ENCODE measurements at regions not wholly inside any gene's neighbourhood (a gene's known extent, or its start where the extent isn't known, plus 50 kb on each side); places are given as distances from the start of the nearest gene placed in this dataset.

- H3K27ac ChIP-seq (ENCODE audit: low read depth), result no peak overlapping the region
- H3K4me3 ChIP-seq (ENCODE audit: low read depth, low read length), result no peak overlapping the region
- no peaks in the 10 kb centered on the region for H3K36me3 ChIP-seq (ENCODE audit: insufficient read depth)
- H3K4me1 ChIP-seq (ENCODE audit: insufficient read depth), result peaks cover 2% of the 10 kb centered on the region
- 97% methylated on average over 4 of the region's 4 CpGs for WGBS
- no peak for DNase-seq (ENCODE audit: extremely low spot score)
Measured at GRCh38 chr1:201761871-201762270, 67.1 kb upstream of the IPO9 start.

GRCh38 chr1:201762381-201762780 lies 66.6 kb upstream of the IPO9 start:
- H3K4me3 ChIP-seq (ENCODE audit: low read depth, low read length), result no peak overlapping the region
- DNase-seq (ENCODE audit: extremely low spot score), result no peak
- H3K27ac ChIP-seq (ENCODE audit: low read depth), result no peak overlapping the region
- 71% methylated on average over 2 of the region's 2 CpGs for WGBS
- no peaks in the 10 kb centered on the region for H3K36me3 ChIP-seq (ENCODE audit: insufficient read depth)
- H3K4me1 ChIP-seq (ENCODE audit: insufficient read depth), result no peaks in the 10 kb centered on the region

- Histone ChIP-seq H3K27ac (ENCODE audit: low read depth) (no peak overlapping the region), H3K4me1 (ENCODE audit: insufficient read depth) (no peaks in the 10 kb centered on the region), H3K36me3 (ENCODE audit: insufficient read depth) (no peaks in the 10 kb centered on the region), H3K4me3 (ENCODE audit: low read depth, low read length) (no peak overlapping the region)
- WGBS, result 65% methylated on average over 7 of the region's 7 CpGs
- no peak for DNase-seq (ENCODE audit: extremely low spot score)
Measured at GRCh38 chr1:201763455-201764140, 65.4 kb upstream of the IPO9 start.

- Histone ChIP-seq H3K27ac (ENCODE audit: low read depth) (no peak overlapping the region), H3K4me1 (ENCODE audit: insufficient read depth) (no peaks in the 10 kb centered on the region), H3K4me3 (ENCODE audit: low read depth, low read length) (no peak overlapping the region), H3K36me3 (ENCODE audit: insufficient read depth) (no peaks in the 10 kb centered on the region)
- DNase-seq (ENCODE audit: extremely low spot score), result no peak
- WGBS, result 91% methylated on average over 4 of the region's 4 CpGs
Measured at GRCh38 chr1:201764166-201764565, 64.8 kb upstream of the IPO9 start.

GRCh38 chr1:201764579-201764978 lies 64.4 kb upstream of the IPO9 start:
- WGBS, result 98% methylated on average over 2 of the region's 2 CpGs
- no peak overlapping the region for H3K4me3 ChIP-seq (ENCODE audit: low read depth, low read length)
- no peaks in the 10 kb centered on the region for H3K36me3 ChIP-seq (ENCODE audit: insufficient read depth)
- no peak overlapping the region for H3K27ac ChIP-seq (ENCODE audit: low read depth)
- no peaks in the 10 kb centered on the region for H3K4me1 ChIP-seq (ENCODE audit: insufficient read depth)
- DNase-seq (ENCODE audit: extremely low spot score), result no peak

GRCh38 chr1:201766131-201766866 lies 62.7 kb upstream of the IPO9 start:
- DNase-seq (ENCODE audit: extremely low spot score), result no peak
- Histone ChIP-seq H3K27ac (ENCODE audit: low read depth) (no peak overlapping the region), H3K36me3 (ENCODE audit: insufficient read depth) (no peaks in the 10 kb centered on the region), H3K4me3 (ENCODE audit: low read depth, low read length) (no peak overlapping the region), H3K4me1 (ENCODE audit: insufficient read depth) (no peaks in the 10 kb centered on the region)
- 66% methylated on average over 7 of the region's 7 CpGs for WGBS

GRCh38 chr1:201767339-201767738 lies 61.6 kb upstream of the IPO9 start:
- no peak for DNase-seq (ENCODE audit: extremely low spot score)
- 97% methylated on average over 6 of the region's 6 CpGs for WGBS
- Histone ChIP-seq H3K4me1 (ENCODE audit: insufficient read depth) (no peaks in the 10 kb centered on the region), H3K4me3 (ENCODE audit: low read depth, low read length) (no peak overlapping the region), H3K36me3 (ENCODE audit: insufficient read depth) (no peaks in the 10 kb centered on the region), H3K27ac (ENCODE audit: low read depth) (no peak overlapping the region)

GRCh38 chr1:201769072-201769471 lies 59.9 kb upstream of the IPO9 start:
- DNase-seq (ENCODE audit: extremely low spot score), result no peak
- 92% methylated on average over 2 of the region's 2 CpGs for WGBS
- Histone ChIP-seq H3K4me3 (ENCODE audit: low read depth, low read length) (no peak overlapping the region), H3K36me3 (ENCODE audit: insufficient read depth) (no peaks in the 10 kb centered on the region), H3K27ac (ENCODE audit: low read depth) (no peak overlapping the region), H3K4me1 (ENCODE audit: insufficient read depth) (no peaks in the 10 kb centered on the region)

GRCh38 chr1:201769966-201770365 lies 59.0 kb upstream of the IPO9 start:
- no peak for DNase-seq (ENCODE audit: extremely low spot score)
- no peak overlapping the region for H3K4me3 ChIP-seq (ENCODE audit: low read depth, low read length)

GRCh38 chr1:201771466-201771865 lies 57.5 kb upstream of the IPO9 start:
- WGBS, result 92% methylated on average over 2 of the region's 2 CpGs
- no peak overlapping the region for H3K4me3 ChIP-seq (ENCODE audit: low read depth, low read length)
- no peak for DNase-seq (ENCODE audit: extremely low spot score)
- H3K27ac ChIP-seq (ENCODE audit: low read depth), result no peak overlapping the region
- no peaks in the 10 kb centered on the region for H3K4me1 ChIP-seq (ENCODE audit: insufficient read depth)
- no peaks in the 10 kb centered on the region for H3K36me3 ChIP-seq (ENCODE audit: insufficient read depth)

More at GRCh38 chr1:201769966-201770365, 59.0 kb upstream of the IPO9 start:
- no peaks in the 10 kb centered on the region for H3K4me1 ChIP-seq (ENCODE audit: insufficient read depth)
- WGBS, result 24% methylated on average over 3 of the region's 3 CpGs
- H3K27ac ChIP-seq (ENCODE audit: low read depth), result no peak overlapping the region
- H3K36me3 ChIP-seq (ENCODE audit: insufficient read depth), result no peaks in the 10 kb centered on the region

- H3K4me1 ChIP-seq (ENCODE audit: insufficient read depth), result no peaks in the 10 kb centered on the region
- no peak overlapping the region for H3K27ac ChIP-seq (ENCODE audit: low read depth)
- no peaks in the 10 kb centered on the region for H3K36me3 ChIP-seq (ENCODE audit: insufficient read depth)
- no peak overlapping the region for H3K4me3 ChIP-seq (ENCODE audit: low read depth, low read length)
- no peak for DNase-seq (ENCODE audit: extremely low spot score)
- WGBS, result 97% methylated on average over 1 of the region's 1 CpG
Measured at GRCh38 chr1:201772178-201772577, 56.8 kb upstream of the IPO9 start.

- Histone ChIP-seq H3K36me3 (ENCODE audit: insufficient read depth) (no peaks in the 10 kb centered on the region), H3K4me1 (ENCODE audit: insufficient read depth) (no peaks in the 10 kb centered on the region), H3K27ac (ENCODE audit: low read depth) (no peak overlapping the region), H3K4me3 (ENCODE audit: low read depth, low read length) (no peak overlapping the region)
- no peak for DNase-seq (ENCODE audit: extremely low spot score)
- 79% methylated on average over 4 of the region's 4 CpGs for WGBS
Measured at GRCh38 chr1:201773764-201774163, 55.2 kb upstream of the IPO9 start.

- H3K27ac ChIP-seq (ENCODE audit: low read depth), result no peak overlapping the region
- WGBS, result 75% methylated on average over 4 of the region's 4 CpGs
Measured at GRCh38 chr1:201774224-201774982, 54.6 kb upstream of the IPO9 start.

GRCh38 chr1:201774983-201775344 lies 54.0 kb upstream of the IPO9 start:
- H3K36me3 ChIP-seq (ENCODE audit: insufficient read depth), result no peaks in the 10 kb centered on the region
- no peak overlapping the region for H3K4me3 ChIP-seq (ENCODE audit: low read depth, low read length)
- H3K27ac ChIP-seq (ENCODE audit: low read depth), result no peak overlapping the region
- no peak for DNase-seq (ENCODE audit: extremely low spot score)
- 97% methylated on average over 1 of the region's 1 CpG for WGBS
- no peaks in the 10 kb centered on the region for H3K4me1 ChIP-seq (ENCODE audit: insufficient read depth)

More at GRCh38 chr1:201774224-201774982, 54.6 kb upstream of the IPO9 start:
- no peak overlapping the region for H3K4me3 ChIP-seq (ENCODE audit: low read depth, low read length)
- H3K4me1 ChIP-seq (ENCODE audit: insufficient read depth), result no peaks in the 10 kb centered on the region
- no peaks in the 10 kb centered on the region for H3K36me3 ChIP-seq (ENCODE audit: insufficient read depth)
- DNase-seq (ENCODE audit: extremely low spot score), result no peak

All from urinary bladder (tissue), 3 donors.